Neural progenitor cell (in vitro differentiated cells): ENCODE measurements at regions not wholly inside any gene's neighbourhood (a gene's known extent, or its start where the extent isn't known, plus 50 kb on each side); places are given as distances from the start of the nearest gene placed in this dataset.
A peak's percentile ranks its signal among the peaks of the same experiment; 100 is the strongest.

Experiments used
- DNase-seq: peaks from one replicate; pipeline ENCODE4 v3.0.0-alpha.2; 2016; ENCODE audit warnings: low spot score
- H2AFZ ChIP-seq: fragments of 200-600 bp; sonication (generic); replicated peaks from 2 replicates; pipeline ENCODE4 v1.6.1; 2016; ENCODE audit warnings: antibody characterized with exemption
- H3F3A ChIP-seq: fragments of 200-600 bp; sonication (generic); 2 replicates; pipeline ENCODE4 v1.6.1; 2016; ENCODE audit warnings: antibody characterized with exemption, low read depth
- H3K27ac ChIP-seq: fragments of 200-600 bp; sonication (generic); 2 replicates; pipeline ENCODE4 v1.5.1; 2016; ENCODE audit warnings: mild to moderate bottlenecking
- H3K27me3 ChIP-seq: fragments of 200-600 bp; sonication (generic); 2 replicates; pipeline ENCODE4 v1.6.1; 2016; ENCODE audit warnings: mild to moderate bottlenecking, moderate library complexity
- H3K36me3 ChIP-seq: fragments of 200-600 bp; sonication (generic); 2 replicates; pipeline ENCODE4 v1.5.1; 2016
- H3K4me1 ChIP-seq: fragments of 200-600 bp; sonication (generic); 2 replicates; pipeline ENCODE4 v1.6.1; 2016; ENCODE audit warnings: mixed run types
- H3K4me2 ChIP-seq: fragments of 200-600 bp; sonication (generic); 2 replicates; pipeline ENCODE4 v1.6.1; 2016
- H3K4me3 ChIP-seq: fragments of 200-600 bp; sonication (generic); 2 replicates; pipeline ENCODE4 v1.5.1; 2016
- H3K79me2 ChIP-seq: fragments of 200-600 bp; sonication (generic); 2 replicates; pipeline ENCODE4 v1.6.1; 2016; ENCODE audit warnings: low read depth
- H3K9ac ChIP-seq: fragments of 200-600 bp; sonication (generic); 2 replicates; pipeline ENCODE4 v1.6.1; 2016
- H3K9me3 ChIP-seq: fragments of 200-600 bp; sonication (generic); 2 replicates; pipeline ENCODE4 v1.5.1; 2016; ENCODE audit warnings: low read depth
- H4K20me1 ChIP-seq: fragments of 200-600 bp; sonication (generic); 2 replicates; pipeline ENCODE4 v1.6.1; 2016; ENCODE audit warnings: low read depth
- H3K27ac Mint-ChIP-seq: 3 replicates; pipeline ENCODE4 v1.8.0; 2021; ENCODE audit warnings: mixed read lengths
- H3K27me3 Mint-ChIP-seq: 2 replicates; pipeline ENCODE4 v1.8.0; 2022; ENCODE audit warnings: low read depth, mild to moderate bottlenecking, inconsistent platforms, moderate library complexity, mixed read lengths; ENCODE audit not compliant: insufficient read depth
- H3K36me3 Mint-ChIP-seq: 3 replicates; pipeline ENCODE4 v1.8.0; 2021; ENCODE audit warnings: mixed read lengths
- H3K4me1 Mint-ChIP-seq: 3 replicates; pipeline ENCODE4 v1.8.0; 2021; ENCODE audit warnings: mixed read lengths
- H3K4me3 Mint-ChIP-seq: 3 replicates; pipeline ENCODE4 v1.8.0; 2021; ENCODE audit warnings: mild to moderate bottlenecking, moderate library complexity, mixed read lengths
- H3K9me3 Mint-ChIP-seq: 3 replicates; pipeline ENCODE4 v1.8.0; 2020; ENCODE audit warnings: mixed read lengths
- CTCF ChIP-seq: fragments of 200-600 bp; sonication (generic); IDR thresholded peaks from 2 replicates; pipeline ENCODE4 v1.5.1; 2017; ENCODE audit warnings: antibody characterized with exemption, mild to moderate bottlenecking
- EZH2 ChIP-seq: fragments of 200-600 bp; sonication (generic); IDR thresholded peaks from 2 replicates; pipeline ENCODE4 v1.6.1; 2017; ENCODE audit warnings: antibody characterized with exemption, mild to moderate bottlenecking, moderate library complexity
- EZH2phosphoT487 ChIP-seq: fragments of 200-600 bp; sonication (generic); IDR thresholded peaks from 2 replicates; pipeline ENCODE4 v1.6.1; 2017; ENCODE audit warnings: antibody characterized with exemption

DNA sequence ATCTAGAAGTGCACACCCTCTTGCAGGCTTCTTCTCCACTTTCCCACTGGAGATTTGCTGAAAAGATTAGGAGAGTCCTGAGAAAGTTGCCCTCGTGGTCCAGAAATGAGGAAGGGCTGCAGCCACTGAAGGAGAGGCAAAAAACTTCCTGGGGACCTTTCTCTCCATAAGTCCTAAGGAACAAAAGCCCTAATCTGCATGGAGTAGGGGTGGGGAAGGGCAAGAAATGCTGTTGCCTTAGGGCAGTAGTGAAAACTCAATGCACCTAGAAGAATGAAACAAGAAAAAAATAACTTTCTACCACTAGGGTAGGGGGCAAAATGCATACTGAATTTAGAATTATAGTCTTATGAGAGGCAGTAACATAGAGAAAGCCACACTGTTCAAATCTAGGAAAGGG, 1408.8 kb downstream of the PCDH19 start:
- Mint-ChIP-seq H3K9me3 (peaks cover 3% of the 10 kb centered on the region), H3K27ac (no peak overlapping the region), H3K27me3 (no peaks in the 10 kb centered on the region), H3K36me3 (peaks cover 2% of the 10 kb centered on the region), H3K4me3 (no peak overlapping the region), H3K4me1 (no peaks in the 10 kb centered on the region)
- Histone ChIP-seq H3K27ac (no peak overlapping the region), H3K9me3 (no peaks in the 10 kb centered on the region), H3K4me3 (no peak overlapping the region), H3F3A (no peaks in the 10 kb centered on the region), H4K20me1 (no peaks in the 10 kb centered on the region), H3K9ac (no peak overlapping the region), H3K27me3 (no peaks in the 10 kb centered on the region), H3K79me2 (no peaks in the 10 kb centered on the region), H3K4me2 (no peak overlapping the region), H3K36me3 (no peaks in the 10 kb centered on the region), H3K4me1 (no peaks in the 10 kb centered on the region), H2AFZ (no peak overlapping the region)
- DNase-seq = no peak
- TF ChIP-seq EZH2phosphoT487 = no peak
- no peak for TF ChIP-seq CTCF
- TF ChIP-seq EZH2 = no peak

DNA sequence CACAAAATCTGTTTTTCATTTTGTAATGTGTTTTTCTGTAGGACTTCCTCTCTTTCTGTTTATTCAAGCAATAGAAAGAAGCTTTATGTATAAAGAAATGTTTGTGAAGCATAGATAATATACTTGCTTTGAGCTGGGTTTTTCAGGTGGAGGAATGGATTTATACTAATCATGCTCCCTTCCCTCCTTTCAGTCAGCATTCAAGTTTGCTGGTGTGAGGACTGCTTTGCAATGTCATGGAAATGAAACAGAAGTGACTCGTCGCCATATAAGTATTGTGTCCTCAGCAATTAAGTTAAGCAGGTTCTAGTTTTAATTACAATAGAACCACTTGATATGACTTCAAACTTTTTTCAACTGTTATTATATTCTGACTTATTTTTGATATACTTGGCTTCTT, 1447.1 kb downstream of the PCDH19 start:
- no peak overlapping the region for H3K27ac ChIP-seq
- no peak overlapping the region for H3K4me3 ChIP-seq
- no peaks in the 10 kb centered on the region for H3K4me1 Mint-ChIP-seq
- no peaks in the 10 kb centered on the region for H3K9me3 ChIP-seq
- no peaks in the 10 kb centered on the region for H3K36me3 Mint-ChIP-seq
- no peaks in the 10 kb centered on the region for H3K36me3 ChIP-seq
- H3K27ac Mint-ChIP-seq = no peak overlapping the region
- H3K9me3 Mint-ChIP-seq = no peaks in the 10 kb centered on the region
- no peaks in the 10 kb centered on the region for H4K20me1 ChIP-seq
- no peak for DNase-seq
- no peaks in the 10 kb centered on the region for H3K4me1 ChIP-seq
- H3K9ac ChIP-seq = no peak overlapping the region
- no peak overlapping the region for H3K4me3 Mint-ChIP-seq
- H3K79me2 ChIP-seq = no peaks in the 10 kb centered on the region
- H3F3A ChIP-seq = no peaks in the 10 kb centered on the region
- H3K4me2 ChIP-seq = no peak overlapping the region
- peaks cover 2% of the 10 kb centered on the region for H3K27me3 Mint-ChIP-seq
- TF ChIP-seq EZH2phosphoT487 (no peak), CTCF (no peak), EZH2 (no peak)
- no peaks in the 10 kb centered on the region for H3K27me3 ChIP-seq
- no peak overlapping the region for H2AFZ ChIP-seq

GRCh38 chrX:98956014-98956413, 1454.1 kb downstream of the PCDH19 start:
- no peak overlapping the region for H3K4me3 Mint-ChIP-seq

More at GRCh38 chrX:98956014-98956413, 1454.1 kb downstream of the PCDH19 start:
- no peak overlapping the region for H3K27ac Mint-ChIP-seq
- Histone ChIP-seq H3K9ac (no peak overlapping the region), H3K4me1 (no peaks in the 10 kb centered on the region), H3K27me3 (no peaks in the 10 kb centered on the region), H3K4me3 (no peak overlapping the region), H2AFZ (no peak overlapping the region), H4K20me1 (no peaks in the 10 kb centered on the region), H3K9me3 (peaks cover 7% of the 10 kb centered on the region), H3F3A (no peaks in the 10 kb centered on the region), H3K4me2 (no peak overlapping the region), H3K36me3 (no peaks in the 10 kb centered on the region), H3K79me2 (no peaks in the 10 kb centered on the region), H3K27ac (no peak overlapping the region)
- peaks cover 16% of the 10 kb centered on the region for H3K9me3 Mint-ChIP-seq
- TF ChIP-seq EZH2 = no peak
- peak; percentile 26 for TF ChIP-seq CTCF
- H3K27me3 Mint-ChIP-seq = peaks cover 2% of the 10 kb centered on the region
- H3K36me3 Mint-ChIP-seq = peaks cover 6% of the 10 kb centered on the region
- peak; percentile 7 for DNase-seq
- no peaks in the 10 kb centered on the region for H3K4me1 Mint-ChIP-seq
